HFFc6 (cell line): ENCODE measurements at regions not wholly inside any gene's neighbourhood (a gene's known extent, or its start where the extent isn't known, plus 50 kb on each side); places are given as distances from the start of the nearest gene placed in this dataset.

ENCODE experiments used
- DNase-seq: peaks from one replicate; pipeline ENCODE4 v3.0.0-alpha.2; 2018
- H3K27ac Mint-ChIP-seq: 2 replicates; pipeline ENCODE4 v1.8.0; 2020; ENCODE audit warnings: mild to moderate bottlenecking, mixed read lengths
- H3K27me3 Mint-ChIP-seq: 2 replicates; pipeline ENCODE4 v1.8.0; 2021; ENCODE audit warnings: mild to moderate bottlenecking, moderate library complexity, mixed read lengths; ENCODE audit not compliant: insufficient read depth
- H3K36me3 Mint-ChIP-seq: 2 replicates; pipeline ENCODE4 v1.8.0; 2021; ENCODE audit warnings: low read depth, mixed read lengths
- H3K4me1 Mint-ChIP-seq: 2 replicates; pipeline ENCODE4 v1.8.0; 2020; ENCODE audit warnings: low read depth, mixed read lengths
- H3K4me3 Mint-ChIP-seq: 2 replicates; pipeline ENCODE4 v1.8.0; 2020; ENCODE audit warnings: mild to moderate bottlenecking, moderate library complexity, mixed read lengths
- H3K9me3 Mint-ChIP-seq: 2 replicates; pipeline ENCODE4 v1.8.0; 2020; ENCODE audit warnings: mild to moderate bottlenecking, mixed read lengths
- TF ChIP-seq, protein P1 (sequence below): fragments of 200-600 bp; sonication (generic); IDR thresholded peaks from 2 replicates; pipeline ENCODE4 v1.5.0; 2021; ENCODE audit warnings: antibody characterized with exemption, mild to moderate bottlenecking

- H3K36me3 Mint-ChIP-seq: no peaks in the 10 kb centered on the region
- no peaks in the 10 kb centered on the region for H3K4me1 Mint-ChIP-seq
- H3K27ac Mint-ChIP-seq: no peak overlapping the region
- TF ChIP-seq, protein P1, sequence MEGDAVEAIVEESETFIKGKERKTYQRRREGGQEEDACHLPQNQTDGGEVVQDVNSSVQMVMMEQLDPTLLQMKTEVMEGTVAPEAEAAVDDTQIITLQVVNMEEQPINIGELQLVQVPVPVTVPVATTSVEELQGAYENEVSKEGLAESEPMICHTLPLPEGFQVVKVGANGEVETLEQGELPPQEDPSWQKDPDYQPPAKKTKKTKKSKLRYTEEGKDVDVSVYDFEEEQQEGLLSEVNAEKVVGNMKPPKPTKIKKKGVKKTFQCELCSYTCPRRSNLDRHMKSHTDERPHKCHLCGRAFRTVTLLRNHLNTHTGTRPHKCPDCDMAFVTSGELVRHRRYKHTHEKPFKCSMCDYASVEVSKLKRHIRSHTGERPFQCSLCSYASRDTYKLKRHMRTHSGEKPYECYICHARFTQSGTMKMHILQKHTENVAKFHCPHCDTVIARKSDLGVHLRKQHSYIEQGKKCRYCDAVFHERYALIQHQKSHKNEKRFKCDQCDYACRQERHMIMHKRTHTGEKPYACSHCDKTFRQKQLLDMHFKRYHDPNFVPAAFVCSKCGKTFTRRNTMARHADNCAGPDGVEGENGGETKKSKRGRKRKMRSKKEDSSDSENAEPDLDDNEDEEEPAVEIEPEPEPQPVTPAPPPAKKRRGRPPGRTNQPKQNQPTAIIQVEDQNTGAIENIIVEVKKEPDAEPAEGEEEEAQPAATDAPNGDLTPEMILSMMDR: no peak
- no peaks in the 10 kb centered on the region for H3K9me3 Mint-ChIP-seq
- H3K27me3 Mint-ChIP-seq: peaks cover 2% of the 10 kb centered on the region; the same call in 1 of the 2 replicates
- no peak overlapping the region for H3K4me3 Mint-ChIP-seq
- no peak for DNase-seq
Measured at GRCh38 chr5:89444088-89444487, 561.1 kb upstream of the MEF2C start.

GRCh38 chr5:89443508-89443907, 560.5 kb upstream of the MEF2C start:
- Mint-ChIP-seq H3K9me3 (no peaks in the 10 kb centered on the region), H3K27ac (no peak overlapping the region), H3K4me3 (no peak overlapping the region), H3K4me1 (no peaks in the 10 kb centered on the region), H3K36me3 (no peaks in the 10 kb centered on the region), H3K27me3 (peaks cover 2% of the 10 kb centered on the region; the same call in 1 of the 2 replicates)
- TF ChIP-seq, protein P1: no peak
- DNase-seq: no peak

DNA sequence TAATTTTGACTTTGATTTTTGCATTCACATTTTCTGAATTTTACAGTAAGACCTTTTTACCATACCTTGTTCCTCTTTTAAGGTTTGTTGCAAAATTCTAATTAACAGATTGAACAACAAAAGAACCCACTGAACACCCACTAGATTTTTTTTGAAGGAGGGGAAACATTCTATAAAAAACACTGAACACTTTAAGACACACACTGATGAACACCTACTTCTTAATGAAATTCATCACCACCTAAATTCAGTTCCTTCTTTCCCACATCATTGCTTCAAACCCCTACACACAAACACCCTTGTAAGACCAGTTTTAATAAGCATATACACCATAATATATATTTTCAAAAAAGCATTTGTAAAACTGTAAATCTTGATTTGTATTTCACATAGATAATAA, 559.0 kb upstream of the MEF2C start:
- Mint-ChIP-seq H3K9me3 (no peaks in the 10 kb centered on the region), H3K4me1 (no peaks in the 10 kb centered on the region), H3K27me3 (peaks cover 2% of the 10 kb centered on the region; the same call in 1 of the 2 replicates), H3K36me3 (no peaks in the 10 kb centered on the region), H3K27ac (no peak overlapping the region), H3K4me3 (no peak overlapping the region)
- no peak for DNase-seq
- TF ChIP-seq, protein P1: no peak

DNA sequence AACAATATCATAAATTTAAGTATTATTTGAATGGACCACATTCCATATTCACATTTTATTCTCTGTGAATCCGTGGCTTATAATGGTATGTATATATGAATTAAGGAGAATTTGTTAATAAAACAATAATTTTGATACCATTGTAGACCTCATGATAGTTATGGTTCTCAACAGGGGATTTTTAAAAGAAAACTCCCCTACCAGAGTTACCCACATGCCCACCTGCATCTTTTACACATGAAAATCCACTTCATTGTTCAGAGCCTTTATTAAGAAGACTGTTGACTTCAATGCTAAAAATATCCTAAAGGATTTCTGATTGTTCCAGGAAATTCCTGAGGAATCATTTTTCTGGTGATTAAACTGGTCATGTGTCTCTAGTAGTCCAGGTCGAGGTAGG, 557.7 kb upstream of the MEF2C start:
- no peaks in the 10 kb centered on the region for H3K9me3 Mint-ChIP-seq
- H3K27ac Mint-ChIP-seq: no peak overlapping the region
- TF ChIP-seq, protein P1: no peak
- H3K27me3 Mint-ChIP-seq: peaks cover 2% of the 10 kb centered on the region; the same call in 1 of the 2 replicates
- DNase-seq: no peak
- H3K36me3 Mint-ChIP-seq: no peaks in the 10 kb centered on the region
- H3K4me1 Mint-ChIP-seq: no peaks in the 10 kb centered on the region
- H3K4me3 Mint-ChIP-seq: no peak overlapping the region

DNA sequence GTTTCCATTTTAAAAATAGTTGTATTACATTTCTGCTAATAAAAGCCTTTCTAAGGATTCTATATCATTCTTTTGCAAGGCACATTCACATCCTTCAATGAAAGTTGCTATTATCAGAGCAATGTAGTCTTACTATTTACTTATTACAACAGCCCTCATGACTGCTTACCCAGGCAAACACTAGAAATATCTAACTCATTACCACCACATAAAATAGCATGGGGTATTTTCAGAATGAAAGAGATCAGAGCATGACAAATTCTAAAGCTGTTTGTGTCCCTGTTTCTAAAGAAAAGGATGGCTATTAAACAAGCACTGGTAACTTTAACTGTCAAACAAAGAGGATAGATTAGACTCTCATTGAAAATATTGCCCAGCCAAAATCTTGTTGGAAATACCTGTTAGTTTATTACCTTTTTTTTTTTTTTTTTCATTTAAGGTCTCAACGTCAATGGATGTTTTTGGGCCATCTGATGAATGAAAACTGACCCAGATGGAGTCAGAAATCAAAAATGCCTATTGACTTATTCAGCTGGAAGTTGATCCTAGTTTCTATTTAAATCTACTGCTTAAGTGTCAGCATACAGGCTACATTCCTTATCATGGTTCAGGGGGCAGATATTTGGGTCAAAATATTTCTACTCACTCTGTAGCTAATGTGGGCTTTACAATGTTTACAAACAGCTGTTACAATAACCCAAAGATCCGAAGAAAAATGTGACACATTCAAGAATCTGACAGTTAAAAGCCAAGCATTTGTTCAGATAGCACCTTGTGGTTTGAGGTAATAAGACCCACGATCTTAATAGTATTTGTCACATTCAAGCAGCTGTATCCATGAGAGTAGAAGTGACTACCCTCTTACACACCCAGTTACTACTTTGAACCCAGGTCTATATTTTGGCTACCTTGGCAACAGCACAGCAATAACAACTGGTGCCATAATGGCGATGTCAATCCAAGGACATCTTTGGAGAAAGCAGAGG, 554.8 kb upstream of the MEF2C start:
- DNase-seq: no peak
- Mint-ChIP-seq H3K4me1 (no peaks in the 10 kb centered on the region), H3K27ac (no peak overlapping the region), H3K9me3 (no peaks in the 10 kb centered on the region), H3K36me3 (no peaks in the 10 kb centered on the region), H3K27me3 (no peaks in the 10 kb centered on the region), H3K4me3 (no peak overlapping the region)
- TF ChIP-seq, protein P1: no peak
